ENCODE measurements at regions not wholly inside any gene's neighbourhood (a gene's known extent, or its start where the extent isn't known, plus 50 kb on each side); places are given as distances from the start of the nearest gene placed in this dataset.

DNA sequence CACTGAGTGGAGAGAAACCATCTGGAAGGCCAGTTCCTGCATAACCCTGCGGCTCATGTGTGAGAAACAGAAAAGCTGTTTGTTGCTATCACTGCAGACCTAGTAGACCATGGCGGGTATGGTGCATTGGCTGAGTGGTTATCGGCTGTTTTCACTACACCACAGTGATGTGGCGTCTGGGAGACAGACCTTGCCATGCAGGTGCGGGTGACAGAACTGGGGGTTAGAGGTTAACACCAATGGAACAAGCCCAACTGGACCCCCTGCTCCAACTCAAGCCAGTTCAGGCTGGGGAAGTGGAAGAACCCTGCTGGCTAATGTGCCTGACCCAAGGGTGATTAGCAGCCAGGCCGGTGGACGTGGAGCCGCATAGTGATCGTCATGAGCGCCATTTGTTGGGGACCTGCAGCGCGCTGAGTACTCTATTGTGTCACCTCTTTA, 91.9 kb downstream of the IRF8 start:
- no peak for DNase-seq (ENCODE audit: low read depth in 3 of 3)

DNA sequence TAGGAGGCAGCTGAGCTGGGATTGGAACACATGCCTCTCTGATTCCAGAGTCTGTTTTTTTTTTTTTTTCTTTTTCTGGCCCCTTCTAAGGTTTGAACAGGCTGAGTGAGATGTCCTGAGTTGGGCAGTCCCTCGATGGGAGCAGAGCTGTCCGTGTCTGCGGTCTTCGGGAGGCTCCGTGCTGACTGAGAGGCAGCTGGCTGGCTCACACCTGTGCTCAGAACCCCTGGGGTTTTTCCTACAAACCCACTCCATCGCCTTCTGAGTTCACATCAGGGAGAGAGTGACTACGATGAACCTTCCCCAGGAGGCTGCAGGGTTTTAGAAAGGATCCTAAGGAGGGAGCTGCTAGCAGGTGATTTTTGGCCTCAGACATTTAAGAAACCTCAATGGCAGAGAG, 92.5 kb downstream of the IRF8 start:
- DNase-seq (ENCODE audit: low read depth in 3 of 3), result no peak

DNA sequence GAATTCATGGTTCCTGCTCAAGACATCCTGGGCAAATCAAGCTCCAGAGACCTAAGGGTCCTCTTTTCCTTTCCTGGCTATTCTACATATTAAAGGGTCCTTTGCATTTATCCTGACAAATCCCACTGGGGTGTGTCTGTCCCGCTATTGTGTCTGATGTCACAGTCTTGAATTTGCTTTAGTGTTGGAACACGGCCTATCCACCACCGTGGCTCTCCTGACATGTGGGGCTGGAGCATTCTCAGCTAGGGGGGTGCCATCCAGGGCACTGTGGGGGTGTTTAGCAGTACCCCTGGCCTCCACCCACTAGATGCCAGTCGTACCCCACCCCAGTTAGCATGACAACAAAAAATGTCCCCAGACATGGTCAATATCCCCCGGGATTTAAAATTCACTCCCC, 92.9 kb downstream of the IRF8 start:
- no peak for DNase-seq (ENCODE audit: low read depth in 3 of 3)

DNA sequence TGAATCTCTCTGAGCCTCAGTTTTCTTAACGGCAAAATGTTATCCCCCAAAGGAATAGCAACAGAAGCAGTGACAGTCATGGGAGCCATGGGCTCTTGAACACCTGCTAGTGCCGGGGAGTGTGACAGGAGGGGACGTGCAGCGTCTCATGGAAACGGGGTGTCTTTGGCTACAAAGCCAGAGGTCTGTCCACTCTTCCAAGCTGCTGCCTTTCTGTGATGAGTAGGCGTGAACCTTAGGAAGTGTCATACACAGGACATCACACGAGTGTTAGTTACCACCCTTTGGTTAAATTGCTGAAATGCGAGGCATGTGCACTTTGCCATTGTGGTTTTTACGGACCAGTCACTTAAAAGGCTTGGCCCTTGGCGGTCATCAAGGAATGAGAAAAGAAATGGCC, 93.4 kb downstream of the IRF8 start:
- DNase-seq (ENCODE audit: low read depth in 3 of 3), result no peak

DNA sequence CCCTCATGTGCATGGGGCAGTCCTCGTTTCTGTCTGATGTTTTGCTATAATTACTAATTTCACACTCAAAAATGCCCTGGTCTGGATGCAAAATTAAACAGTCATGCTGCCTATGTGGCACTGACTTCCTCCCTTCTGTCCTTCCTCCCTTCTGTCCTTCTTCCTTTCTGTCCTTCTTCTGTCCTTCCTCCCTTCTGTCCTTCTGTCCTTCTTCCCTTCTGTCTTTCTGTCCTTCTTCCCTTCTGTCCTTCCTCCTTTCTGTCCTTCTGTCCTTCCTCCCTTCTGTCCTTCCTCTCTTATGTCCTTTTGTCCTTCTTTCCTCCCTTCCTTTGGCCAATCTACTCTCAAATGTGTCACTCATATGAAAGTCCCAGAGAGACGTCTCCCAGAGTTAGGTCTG, 93.8 kb downstream of the IRF8 start:
- DNase-seq (ENCODE audit: low read depth in 3 of 3), result no peak

DNA sequence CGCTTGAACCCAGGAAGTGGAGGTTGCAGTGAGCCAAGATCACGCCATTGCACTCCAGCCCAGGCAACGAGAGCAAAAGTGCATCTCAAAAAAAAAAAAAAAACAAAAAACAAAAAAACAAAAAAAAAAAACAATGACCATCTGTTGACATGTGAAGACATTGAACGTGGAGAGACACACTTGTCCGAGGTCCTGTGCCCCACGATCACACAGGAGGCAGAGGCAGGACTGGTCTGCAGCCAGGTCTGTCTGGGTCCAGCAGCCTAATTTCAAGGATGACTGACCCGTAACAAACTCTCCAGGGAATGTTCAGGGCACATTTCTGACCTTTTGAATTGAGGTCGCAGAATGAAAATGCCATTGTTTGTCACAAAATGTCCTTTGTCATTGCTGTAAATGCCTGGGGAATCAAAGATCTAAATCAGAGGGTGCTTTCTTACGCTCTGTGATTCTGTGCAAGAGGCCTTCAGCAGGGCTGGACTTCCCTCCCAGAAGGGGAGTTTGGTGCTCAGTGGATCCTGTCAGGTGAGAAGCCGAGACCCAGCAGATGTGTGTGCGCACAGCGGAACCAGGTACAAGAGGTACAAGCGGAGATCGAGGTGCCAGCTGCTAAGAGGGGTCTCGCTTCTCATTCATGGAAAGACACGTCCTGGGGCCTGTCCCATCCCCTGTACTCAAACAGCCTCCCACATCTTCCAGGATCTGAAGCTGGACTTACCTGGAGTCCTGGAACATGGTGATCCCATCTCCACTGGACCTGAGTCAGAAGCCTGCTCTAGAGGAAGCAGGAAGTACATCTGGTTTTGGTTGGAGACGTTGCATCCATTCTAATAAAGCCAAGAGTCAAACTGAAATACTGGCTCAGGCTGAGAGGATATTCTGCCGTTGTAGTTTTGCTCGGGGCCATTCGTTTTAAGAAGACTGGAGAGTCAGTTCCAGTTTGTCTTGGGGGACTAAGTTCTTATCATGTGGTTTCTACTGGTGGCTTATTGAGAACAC, 95.8 kb downstream of the IRF8 start:
- DNase-seq (ENCODE audit: low read depth in 3 of 3), result no peak

DNA sequence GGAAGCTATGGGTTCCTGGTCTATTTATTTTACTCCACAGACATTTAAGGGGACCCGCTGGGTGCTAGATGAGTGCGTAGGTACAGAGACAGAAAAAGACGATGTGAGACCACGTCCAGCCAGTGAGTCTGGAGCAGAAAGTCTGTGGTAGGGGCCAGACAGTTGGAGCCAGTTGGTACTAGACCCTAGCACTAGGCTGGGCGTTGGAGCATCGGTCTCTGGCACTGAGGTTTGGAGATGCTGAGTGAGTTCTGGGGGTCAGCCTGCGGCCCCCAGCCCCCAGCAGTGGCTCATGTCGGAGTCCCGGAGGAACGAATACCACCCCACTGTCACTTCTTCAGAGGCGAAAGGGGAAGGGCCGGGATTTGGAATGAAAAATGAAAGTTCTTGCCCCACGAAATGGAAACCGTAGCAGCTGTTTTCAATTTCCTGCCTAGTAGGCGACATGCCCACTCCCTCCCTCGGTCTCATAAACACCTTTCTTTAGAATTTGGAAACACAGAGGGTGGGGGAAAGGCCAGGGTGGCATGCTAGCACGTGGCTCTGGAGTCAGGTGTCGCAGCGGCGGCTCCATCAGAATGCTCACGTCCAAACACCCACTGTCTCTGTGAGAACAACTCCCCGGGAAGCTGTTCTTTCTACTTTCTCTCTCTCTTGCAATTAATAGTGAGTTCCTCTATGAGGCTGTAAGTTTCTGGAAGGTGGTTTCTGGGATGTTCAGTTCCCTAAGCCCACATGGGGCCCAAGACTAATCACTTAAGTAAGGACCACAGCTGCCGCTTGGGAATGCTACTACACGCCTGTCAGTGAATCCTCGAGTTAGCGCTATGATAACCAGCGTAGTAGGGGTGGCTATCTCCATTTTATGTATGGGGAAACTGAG, 96.8 kb downstream of the IRF8 start:
- DNase-seq (ENCODE audit: low read depth in 3 of 3), result peak in 1 of 3 experiments; percentile 59

DNA sequence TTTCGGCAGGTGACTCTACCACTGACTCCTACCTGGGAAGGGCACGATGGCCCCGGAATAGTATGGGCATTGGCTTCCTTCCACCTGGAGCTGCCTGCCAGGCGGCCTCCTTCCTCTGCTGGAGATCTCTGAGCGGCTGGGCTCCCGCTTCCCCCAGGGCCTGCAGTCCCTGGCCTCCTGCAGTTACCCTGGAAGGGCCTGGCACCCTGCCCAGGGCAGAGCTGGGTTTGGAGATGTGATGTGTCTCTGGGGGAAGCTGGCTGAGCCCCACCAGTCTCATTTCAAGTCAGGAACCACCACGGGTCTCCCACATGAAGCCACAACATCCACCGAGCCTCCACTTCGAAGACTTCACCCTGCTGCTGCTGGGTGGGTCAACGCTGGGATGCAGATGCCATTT, 97.9 kb downstream of the IRF8 start:
- DNase-seq (ENCODE audit: low read depth in 3 of 3), result no peak

DNA sequence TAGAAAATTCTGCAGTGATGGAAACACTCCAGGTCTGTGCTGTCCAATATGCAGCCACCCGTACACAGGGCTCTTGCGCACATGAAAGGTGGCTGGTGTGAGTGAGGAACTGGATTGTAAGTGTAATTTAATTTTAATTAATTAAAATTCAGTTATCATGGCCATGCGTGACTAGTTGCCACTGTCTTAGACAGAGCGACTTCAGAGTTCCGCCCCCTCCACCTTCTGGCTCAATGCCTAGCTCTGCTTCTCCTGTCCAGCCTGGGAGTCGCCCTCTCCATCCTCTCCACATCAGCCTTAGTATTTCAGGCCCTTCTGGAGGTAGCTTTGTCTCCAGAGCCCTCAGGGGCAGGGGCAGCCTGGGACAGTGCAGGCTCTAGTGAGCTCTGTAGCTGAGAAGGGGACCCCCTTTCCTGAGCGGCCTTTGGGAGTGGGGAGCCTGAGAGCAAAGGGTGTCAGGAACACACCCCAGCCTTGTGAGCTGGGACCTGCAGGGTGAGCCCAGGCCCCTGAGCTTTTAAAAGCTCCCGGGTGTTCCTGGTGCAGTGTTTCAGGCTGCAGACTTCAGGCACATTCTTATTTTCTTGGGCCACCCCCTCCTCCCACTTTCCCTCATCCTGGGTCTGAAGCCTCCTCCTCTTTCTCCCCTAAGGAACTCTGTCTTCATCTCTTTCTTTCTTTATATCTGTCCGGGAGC, 99.4 kb downstream of the IRF8 start:
- DNase-seq (ENCODE audit: low read depth in 3 of 3), result no peak

DNA sequence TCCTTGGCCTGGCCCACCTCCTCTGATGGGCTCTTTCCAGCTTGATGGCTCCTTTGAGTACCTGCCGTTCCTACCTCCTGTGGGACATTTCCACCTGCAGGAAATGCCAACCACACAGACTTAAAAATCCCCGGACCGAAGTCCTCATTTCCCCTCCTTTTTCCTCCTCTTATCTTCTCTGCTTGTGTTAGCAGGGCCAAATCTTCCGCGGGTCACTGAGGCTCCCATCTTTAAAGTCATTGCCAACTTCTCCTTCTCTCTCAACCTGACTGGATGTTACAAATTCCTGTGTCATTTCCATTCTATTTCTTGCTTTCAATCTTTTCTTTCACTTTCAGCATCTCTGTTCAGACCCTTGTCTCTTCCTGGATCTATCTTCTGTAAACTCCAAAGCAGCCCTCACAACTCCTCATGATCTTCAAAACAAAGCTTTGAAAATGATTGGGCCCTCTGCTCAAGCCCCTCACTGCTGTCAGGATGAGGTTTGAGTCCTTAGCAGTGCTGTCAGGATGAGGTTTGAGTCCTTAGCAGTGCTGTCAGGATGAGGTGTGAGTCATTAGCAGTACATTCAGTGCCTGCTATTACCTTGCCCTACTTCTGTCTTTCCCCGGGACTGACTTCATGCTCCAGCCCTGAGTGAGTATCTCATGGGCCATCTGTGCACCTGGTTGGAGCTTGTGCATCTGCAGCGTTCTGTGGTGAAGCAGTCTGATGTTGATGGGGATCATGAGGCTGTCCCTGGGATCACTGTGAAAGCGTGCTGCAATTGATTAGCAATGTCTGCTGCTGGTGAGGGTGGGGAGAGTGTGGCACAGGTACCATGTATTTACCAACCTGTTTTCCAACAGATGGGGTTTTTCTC, 100.1 kb downstream of the IRF8 start:
- DNase-seq (ENCODE audit: low read depth in 3 of 3), result no peak

DNA sequence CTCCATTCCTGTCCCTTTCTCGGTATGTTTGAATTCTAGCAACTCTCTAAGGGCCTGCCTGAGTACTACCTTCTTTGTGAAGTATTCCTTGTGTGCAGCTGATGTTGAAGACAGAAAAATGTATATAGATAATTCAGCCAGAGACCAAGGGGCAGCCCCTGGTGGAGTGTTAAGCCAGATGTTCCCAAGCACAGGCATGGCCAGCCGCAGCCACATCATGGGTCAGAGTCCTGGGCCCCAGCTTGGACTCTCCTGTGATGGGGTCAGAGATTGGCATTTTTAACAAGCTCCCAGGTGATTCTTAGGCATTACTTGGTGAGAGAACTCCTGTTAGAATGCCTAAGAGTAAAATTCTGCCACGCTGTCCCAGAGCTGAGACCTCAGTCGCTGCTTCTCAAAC, 100.8 kb downstream of the IRF8 start:
- DNase-seq (ENCODE audit: low read depth in 3 of 3), result no peak

DNA sequence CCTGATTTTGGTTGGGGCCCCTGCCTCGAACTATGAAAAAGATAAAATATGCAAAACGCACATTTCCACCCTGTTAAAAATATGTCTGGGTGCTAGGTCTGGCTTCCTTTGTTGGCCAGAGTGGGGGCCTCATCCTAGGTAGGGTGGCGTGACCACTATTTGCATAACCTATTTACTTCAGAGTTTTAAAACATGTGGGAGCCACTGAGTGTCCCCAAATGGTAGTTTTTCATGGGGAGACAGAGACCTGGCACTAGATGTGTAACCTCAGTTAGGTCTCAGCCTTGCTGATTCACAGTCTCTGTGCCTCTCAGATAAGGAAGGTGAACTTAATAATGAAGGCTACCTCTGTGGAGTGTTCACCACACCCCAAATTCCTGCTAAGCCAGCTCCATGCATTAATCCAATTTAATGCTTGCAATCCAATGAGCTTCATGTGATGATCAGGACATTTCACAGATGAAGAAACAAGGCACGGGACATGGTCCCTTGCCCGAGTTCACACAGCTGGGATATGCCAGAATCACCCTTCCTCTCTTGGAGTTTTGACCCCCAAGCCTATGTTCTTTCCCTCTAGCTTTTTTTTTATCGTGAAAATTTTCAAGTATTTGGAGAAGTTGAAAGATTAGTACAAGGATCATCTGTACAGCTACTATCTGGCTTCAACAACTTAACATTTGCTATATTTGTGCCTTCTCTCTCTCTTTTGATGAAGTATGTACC, 103.4 kb downstream of the IRF8 start:
- DNase-seq (ENCODE audit: low read depth in 3 of 3), result no peak

DNA sequence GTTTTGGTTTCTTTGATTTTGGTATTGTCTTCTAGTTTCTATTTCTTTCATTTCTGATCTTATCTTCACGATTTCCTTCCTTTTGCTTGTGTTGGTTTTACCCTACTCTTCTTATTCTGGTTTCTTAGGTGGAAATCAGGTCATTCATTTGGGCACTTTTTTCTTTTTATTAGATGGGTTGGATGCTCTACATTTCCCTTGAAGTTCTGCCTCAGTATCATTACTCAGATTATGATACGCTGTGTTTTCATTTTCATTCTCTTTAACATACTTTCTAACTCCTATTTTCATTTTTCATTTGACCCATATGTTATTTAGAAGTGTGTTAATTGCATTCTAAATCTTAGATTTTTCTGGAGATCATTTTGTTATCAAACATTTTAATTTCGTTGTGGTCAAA, 108.6 kb downstream of the IRF8 start:
- DNase-seq (ENCODE audit: low read depth in 3 of 3), result no peak

DNA sequence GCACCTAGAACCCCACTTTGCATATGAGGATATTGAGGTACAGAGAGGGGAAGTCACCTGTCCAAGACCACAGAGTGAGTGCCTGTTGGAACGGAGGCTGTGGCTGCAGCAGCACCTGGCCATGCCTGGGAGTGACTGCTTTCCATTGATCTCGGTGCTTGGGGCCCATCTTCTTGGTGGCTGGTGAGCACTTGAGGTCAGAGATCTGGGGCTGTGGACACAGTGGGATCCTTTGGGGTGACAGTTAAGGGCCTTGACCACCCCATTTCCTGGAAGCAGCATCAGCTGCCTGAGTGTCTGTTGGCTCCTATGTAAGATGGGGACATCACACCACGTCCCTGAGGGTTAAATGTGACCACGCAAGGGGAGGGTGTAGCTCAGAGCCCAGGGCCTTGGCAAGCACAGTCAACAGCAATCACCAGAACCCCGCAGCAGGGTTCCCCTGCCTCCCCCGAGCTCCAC, 111.7 kb downstream of the IRF8 start:
- no peak for DNase-seq (ENCODE audit: low read depth in 3 of 3)

DNA sequence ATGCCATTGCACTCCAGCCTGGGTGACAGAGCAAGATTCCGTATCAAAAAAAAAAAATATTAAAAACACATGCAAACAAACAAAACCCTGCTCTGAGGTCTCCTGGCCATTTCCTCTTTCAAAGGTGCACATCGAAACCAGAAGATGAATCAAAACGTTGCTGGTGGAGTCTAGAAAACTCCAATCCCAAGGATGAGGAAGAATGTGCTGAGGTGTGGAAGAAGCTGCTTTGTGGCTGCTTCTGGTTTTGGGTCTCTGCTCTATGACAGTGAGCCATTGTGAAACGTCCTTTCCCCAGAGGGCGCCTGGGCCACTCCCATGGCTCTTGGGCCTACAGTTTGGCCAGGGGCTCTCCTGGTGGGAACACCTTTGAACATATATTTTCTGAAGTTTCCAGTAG, 112.6 kb downstream of the IRF8 start:
- no peak for DNase-seq (ENCODE audit: low read depth in 3 of 3)

DNA sequence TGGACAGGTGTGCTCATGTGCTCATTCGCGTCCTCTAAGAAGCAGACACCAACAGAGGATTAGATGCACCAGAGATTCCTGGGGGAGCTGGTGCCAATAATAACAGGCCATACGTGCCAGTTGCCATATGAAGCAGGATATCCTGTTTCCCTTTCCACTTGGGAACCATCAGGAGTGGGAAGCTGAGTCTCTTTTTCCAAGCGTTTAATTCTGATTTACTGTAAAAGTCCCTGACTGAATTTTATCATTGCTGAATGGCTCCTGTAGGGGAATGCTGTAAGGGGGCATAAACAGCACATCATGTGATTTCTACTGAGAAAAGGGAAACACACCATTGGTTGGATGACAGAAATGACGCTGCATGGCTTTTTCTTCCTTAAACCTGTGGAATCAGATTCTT, 113.3 kb downstream of the IRF8 start:
- no peak for DNase-seq (ENCODE audit: low read depth in 3 of 3)

DNA sequence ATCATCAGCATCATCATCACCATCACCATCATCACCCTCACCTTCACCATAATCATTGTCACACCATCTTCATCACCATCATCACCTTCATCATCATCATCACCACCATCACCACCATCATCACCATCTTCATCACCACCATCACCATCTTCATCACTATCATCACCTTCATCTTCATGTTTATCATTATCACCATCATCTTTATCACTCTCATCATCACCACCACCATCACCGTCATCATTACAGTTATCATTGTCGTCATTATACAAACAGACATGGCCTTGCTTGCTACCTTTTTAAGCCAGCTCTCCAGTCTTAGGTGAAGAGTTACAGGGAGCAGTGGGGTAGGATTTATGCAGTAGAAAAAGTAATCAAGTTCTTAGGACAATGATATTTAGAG, 114.9 kb downstream of the IRF8 start:
- DNase-seq (ENCODE audit: low read depth in 3 of 3), result no peak

DNA sequence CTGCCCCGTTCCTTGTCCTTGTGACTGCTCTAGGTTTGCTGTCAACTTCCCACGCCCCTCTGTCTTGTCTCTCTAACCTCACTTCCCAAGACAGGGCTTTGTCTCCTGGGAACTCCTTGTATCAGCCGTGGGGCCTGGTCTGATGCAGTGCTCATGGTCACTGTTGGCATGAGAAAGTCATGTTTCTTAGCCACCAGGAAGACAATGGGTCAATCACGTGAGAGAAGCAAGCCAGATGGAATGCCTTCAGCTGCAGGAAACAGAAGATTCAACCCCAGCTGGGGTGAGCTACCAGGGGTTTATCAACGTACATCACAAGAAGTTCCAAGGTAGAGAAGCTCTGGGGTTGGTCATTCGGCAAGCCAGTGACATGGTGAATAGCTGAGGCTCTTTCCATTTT, 116.6 kb downstream of the IRF8 start:
- DNase-seq (ENCODE audit: low read depth in 3 of 3), result no peak

DNA sequence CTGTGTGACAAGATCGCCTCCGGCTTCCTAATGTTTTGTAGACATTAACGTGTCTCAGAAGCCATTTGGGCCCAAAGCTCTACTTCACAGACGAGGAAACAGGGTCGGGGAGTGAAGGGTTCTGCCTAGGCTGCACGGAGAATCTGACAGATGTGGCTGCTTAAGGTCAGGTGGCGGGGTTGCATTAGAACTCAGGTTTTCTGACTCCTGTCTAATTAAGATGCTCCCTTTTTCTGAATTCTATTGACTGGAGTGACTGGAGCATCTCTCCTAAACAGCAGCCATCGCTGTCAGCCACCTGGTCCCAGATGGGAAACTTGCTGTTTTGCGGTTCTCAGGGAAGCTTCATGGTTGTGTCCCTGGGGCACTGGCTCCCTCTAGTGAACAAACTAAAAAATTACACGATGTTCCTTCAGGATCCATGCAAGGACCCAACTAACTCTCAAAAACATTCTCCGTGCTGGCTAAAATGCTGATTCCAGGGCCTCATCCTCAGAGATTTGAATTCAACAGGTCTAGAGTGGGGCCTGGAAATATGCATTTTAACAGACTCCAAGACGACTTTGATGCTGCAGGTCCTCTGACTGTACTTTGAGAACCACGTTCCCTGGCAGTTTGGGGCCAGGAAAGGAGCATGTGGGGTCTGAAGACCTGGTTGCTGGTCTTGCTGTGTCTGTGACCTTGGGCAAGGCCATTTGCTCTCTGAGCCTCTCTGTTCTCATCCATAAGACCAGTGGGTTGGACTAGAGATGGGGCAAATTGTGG, 117.4 kb downstream of the IRF8 start:
- peak; percentile 15 to 39 (median 34) for DNase-seq (ENCODE audit: low read depth in 3 of 3)

DNA sequence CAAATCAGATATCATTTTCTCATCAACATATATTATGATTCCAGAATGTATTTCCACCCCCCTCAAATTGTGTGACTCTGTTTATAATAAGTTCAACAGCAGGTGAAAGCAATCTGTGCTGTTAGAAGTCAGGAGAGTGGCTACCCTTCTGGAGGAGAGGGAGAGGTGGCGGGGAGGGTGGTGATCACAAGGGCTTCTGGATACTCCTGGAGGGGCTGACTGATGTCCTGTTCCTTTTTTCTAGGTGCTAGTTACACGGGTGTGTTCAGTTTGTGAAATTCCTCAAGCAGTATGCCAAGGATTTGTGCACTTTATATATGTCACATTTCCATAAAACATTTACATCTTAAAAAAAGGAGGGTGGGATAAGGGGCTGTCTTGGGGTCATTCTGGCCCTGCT, 119.1 kb downstream of the IRF8 start:
- no peak for DNase-seq (ENCODE audit: low read depth in 3 of 3)

Data from stimulated activated CD4-positive, alpha-beta T cell treated with anti-CD3 and anti-CD28 coated beads, TNF-alpha, amount 100 ng/mL, for 24 hours (primary cell).